ENCODE measurements at regions not wholly inside any gene's neighbourhood (a gene's known extent, or its start where the extent isn't known, plus 50 kb on each side); places are given as distances from the start of the nearest gene placed in this dataset.

- TF ChIP-seq CTCF (IDR thresholded peaks at IDR 0.05) (no peak), POLR2A (IDR thresholded peaks at IDR 0.05) (no peak)
Measured at GRCh38 chr7:25360451-25360850, 132.2 kb upstream of the NPVF start.
